K562 (cell line): ENCODE measurements at regions not wholly inside any gene's neighbourhood (a gene's known extent, or its start where the extent isn't known, plus 50 kb on each side); places are given as distances from the start of the nearest gene placed in this dataset.

Experiments used
- ATAC-seq: fragments of 200-7000 bp; cut with Tn5 transposase; 3 replicates; pipeline ENCODE4 v1.9.1; 2020; ENCODE audit warnings: moderate library complexity
- BruUV-seq: library from RNA; stranded (reverse); fragments of 400-500 nt; replicated peaks from 2 replicates; lab custom pipeline; 2021; lab: Mats Ljungman, UMichigan
- CTCF ChIA-PET: fragments of 300-600 bp; formaldehyde crosslinking; extraction: SDS; loops from one replicate; lab custom pipeline; 2021; ENCODE audit warnings: low intra/inter-chr PET ratio; lab: Yijun Ruan, JAX
- POLR2A ChIA-PET: fragments of 300-600, 350-650 bp; sonication (Branson Sonifier 250); formaldehyde crosslinking; extraction: SDS; loops from one replicate; lab custom pipeline; 2021; ENCODE audit warnings: antibody characterized with exemption, inconsistent platforms; lab: Yijun Ruan, JAX
- DNase-seq, 4 experiments: peaks; one replicate each; pipeline versions ENCODE4 v3.0.0 to v3.0.0-alpha.2; 2011 to 2018; ENCODE audit warnings: low spot score in 3 of 4, mixed read lengths in 3 of 4; ENCODE audit errors: extremely low read depth in 1 of 4
- FAIRE-seq: peaks from 2 replicates; lab custom pipeline; 2011; peaks lifted over from hg19 to GRCh38; lab: Jason Lieb, UNC
- H2AFZ ChIP-seq: 2 replicates; pipeline ENCODE4 v1.6.0; 2011; ENCODE audit warnings: low read depth, low read length, control low read depth, inconsistent platforms
- H3K27ac ChIP-seq: fragments of 200-600 bp; 3 replicates; pipeline ENCODE4 v1.8.0; 2011; ENCODE audit warnings: low read depth, mild to moderate bottlenecking, control low read depth, inconsistent platforms, low read length, moderate library complexity, mixed read lengths; ENCODE audit errors: extremely low read depth
- H3K27me3 ChIP-seq, 2 experiments: fragments of 300-600 bp in 1 of 2; 2 replicates in 1 of 2; 3 replicates in 1 of 2; pipeline versions ENCODE4 v1.6.0 to v1.8.0; 2011; ENCODE audit warnings: inconsistent platforms in 2 of 2, low read length in 2 of 2, mild to moderate bottlenecking in 1 of 2, mixed read lengths in 1 of 2, moderate library complexity in 1 of 2; ENCODE audit not compliant: control insufficient read depth in 2 of 2, insufficient read depth in 2 of 2
- H3K36me3 ChIP-seq: fragments of 300-600 bp; 3 replicates; pipeline ENCODE4 v1.8.0; 2011; ENCODE audit warnings: mild to moderate bottlenecking, low read length, inconsistent platforms; ENCODE audit not compliant: control insufficient read depth, insufficient read depth
- H3K4me1 ChIP-seq, 2 experiments: fragments of 200-600 bp in 1 of 2; replicated peaks in 1 of 2; 2 replicates in 1 of 2; 3 replicates in 1 of 2; pipeline versions ENCODE4 v1.5.1 to v1.8.0; 2011; ENCODE audit warnings: inconsistent platforms in 2 of 2, low read length in 2 of 2, mild to moderate bottlenecking in 1 of 2, mixed read lengths in 1 of 2, moderate library complexity in 1 of 2; ENCODE audit not compliant: control insufficient read depth in 2 of 2, insufficient read depth in 2 of 2
- H3K4me2 ChIP-seq: 2 replicates; pipeline ENCODE4 v1.6.1; 2011; ENCODE audit warnings: low read length, control low read depth, inconsistent platforms, mixed read lengths; ENCODE audit not compliant: insufficient read depth
- H3K4me3 ChIP-seq: fragments of 200-600 bp; sonication (generic), shearing (Covaris generic); 2 replicates; pipeline ENCODE4 v1.5.1; 2016; ENCODE audit warnings: control low read depth, inconsistent platforms
- H3K79me2 ChIP-seq: fragments of 200-600 bp; 3 replicates; pipeline ENCODE4 v1.8.0; 2011; ENCODE audit warnings: low read length, inconsistent platforms; ENCODE audit not compliant: control insufficient read depth, insufficient read depth
- H3K9ac ChIP-seq, 2 experiments: 2 replicates each; pipeline versions ENCODE4 v1.6.0 to v1.6.1; 2011; ENCODE audit warnings: low read depth in 2 of 2, low read length in 2 of 2, control low read depth in 1 of 2, inconsistent platforms in 1 of 2, mild to moderate bottlenecking in 1 of 2, mixed read lengths in 1 of 2; ENCODE audit not compliant: insufficient read depth in 1 of 2
- H3K9me1 ChIP-seq: one replicate; pipeline ENCODE4 v1.6.0; 2011; ENCODE audit warnings: inconsistent platforms, mild to moderate bottlenecking, low read length, moderate library complexity; ENCODE audit not compliant: control insufficient read depth, insufficient read depth
- H3K9me3 ChIP-seq: replicated peaks from 2 replicates; pipeline ENCODE4 v1.5.1; 2011; ENCODE audit warnings: low read depth, low read length, inconsistent platforms; ENCODE audit not compliant: control insufficient read depth, insufficient read depth
- H4K20me1 ChIP-seq: replicated peaks from 2 replicates; pipeline ENCODE4 v1.6.1; 2011; ENCODE audit warnings: low read length, inconsistent platforms, mixed read lengths; ENCODE audit not compliant: control insufficient read depth, insufficient read depth
- ATF1 ChIP-seq, 2 experiments: fragments of 450-650 bp in 1 of 2; IDR thresholded peaks; 2 replicates each; pipeline ENCODE4 v1.6.1; 2016; ENCODE audit warnings: missing compliant biosample characterization in 1 of 2, missing genetic modification characterization in 1 of 2
- COPS2 ChIP-seq: fragments of 450-650 bp; conservative IDR thresholded peaks from 2 replicates; pipeline ENCODE4 v1.6.1; 2016; ENCODE audit warnings: mild to moderate bottlenecking, moderate library complexity
- NFIX ChIP-seq: fragments of 250-450 bp; sonication (Bioruptor Pico); IDR thresholded peaks from 2 replicates; pipeline ENCODE4 v1.4.0; 2020; ENCODE audit warnings: low read depth, mild to moderate bottlenecking, moderate library complexity
- TEAD4 ChIP-seq, 2 experiments: sonication (generic) in 1 of 2; formaldehyde crosslinking in 1 of 2; IDR thresholded peaks; 2 replicates each; pipeline versions ENCODE4 v1.6.1 to v1.8.0; 2012 to 2022; ENCODE audit warnings: borderline replicate concordance in 1 of 2, inconsistent platforms in 1 of 2, low read length in 1 of 2, mild to moderate bottlenecking in 1 of 2, missing genetic modification reagents in 1 of 2
- ZNF197 ChIP-seq: fragments of 200-800 bp; sonication (Bioruptor generic); IDR thresholded peaks from 2 replicates; pipeline ENCODE4 v1.6.1; 2016; ENCODE audit warnings: low read depth, missing genetic modification characterization, missing compliant biosample characterization
- ZSCAN32 ChIP-seq: fragments of 450-650 bp; formaldehyde crosslinking; IDR thresholded peaks from 2 replicates; pipeline ENCODE4 v1.4.0; 2020; ENCODE audit warnings: mild to moderate bottlenecking, moderate library complexity
- WGBS: fragments of 100-300 bp; shearing (Covaris generic); methylation state at CpG from one replicate; pipeline ENCODE4 v1.1.6; 2016; ENCODE audit warnings: low coverage, mixed read lengths; ENCODE audit not compliant: insufficient coverage; ENCODE audit errors: missing lambda C conversion rate; 5-methylcytosine and 5-hydroxymethylcytosine counted together
- in situ Hi-C: fragments of 300-500 bp; cut with MboI; formaldehyde crosslinking; loops from 4 replicates; pipeline ENCODE4 v1.15.0; 2018; ENCODE audit warnings: inconsistent platforms, mixed read lengths
- intact Hi-C: fragments of 100-400 bp; cut with micrococcal nuclease; formaldehyde crosslinking; loops from 2 replicates; pipeline ENCODE4 v1.14.2; 2022
- TF ChIP-seq, protein P1 (sequence below): fragments of 250-450 bp; sonication (Bioruptor Pico); IDR thresholded peaks from 2 replicates; pipeline ENCODE4 v1.5.0; 2021; ENCODE audit warnings: mild to moderate bottlenecking, borderline replicate concordance
- TF ChIP-seq, protein P2 (sequence below), 2 experiments: fragments of 450-650 bp; IDR thresholded peaks; 2 replicates each; pipeline ENCODE4 v1.6.1; 2016; ENCODE audit warnings: mild to moderate bottlenecking in 2 of 2, borderline replicate concordance in 1 of 2, low read depth in 1 of 2, moderate library complexity in 1 of 2
- TF ChIP-seq, protein P3 (sequence below): sonication (generic); formaldehyde crosslinking; IDR thresholded peaks from 2 replicates; pipeline ENCODE4 v1.8.0; 2022; ENCODE audit warnings: missing genetic modification reagents, mild to moderate bottlenecking, borderline replicate concordance

DNA sequence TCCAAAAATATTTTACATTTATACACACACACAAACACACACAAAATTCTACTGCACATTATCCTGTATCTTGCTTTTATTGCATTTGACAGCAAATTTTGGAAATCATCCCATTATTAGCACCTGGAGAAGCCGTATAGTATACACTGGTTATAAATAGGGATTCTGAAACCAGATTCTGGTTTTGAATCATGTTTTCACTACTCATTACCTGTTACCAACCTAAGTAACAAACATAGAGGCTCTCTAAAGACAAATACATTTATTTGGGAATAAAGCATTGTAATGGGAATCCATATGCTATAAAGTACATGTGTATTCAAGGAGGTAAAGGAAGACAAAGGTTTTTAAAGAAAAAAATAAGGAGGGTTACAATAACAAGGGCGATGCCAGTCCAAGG, 106.8 kb downstream of the OR2B2 start:
- Histone ChIP-seq H3K79me2 (peaks cover 45% of the 10 kb centered on the region), H3K36me3 (peaks cover 4% of the 10 kb centered on the region), H3K4me3 (no peak overlapping the region), H4K20me1 (peaks cover 4% of the 10 kb centered on the region), H2AFZ (no peak overlapping the region), H3K27ac (no peak overlapping the region), H3K9me1 (no peaks in the 10 kb centered on the region), H3K27me3 (no peaks in the 10 kb centered on the region), H3K9ac (peak overlapping the region in 1 of 2 experiments; percentile 86; a peak in 1 of 4 replicates), H3K4me1 (peaks cover 14 to 16% of the 10 kb centered on the region in 2 experiments; a peak in 4 of 5 replicates), H3K9me3 (no peaks in the 10 kb centered on the region), H3K4me2 (no peak overlapping the region)
- DNase-seq (no peak), ATAC-seq (no peak), FAIRE-seq (no peak)
- no TSS peak for BruUV-seq
- CTCF ChIA-PET, result no interaction called here
- POLR2A ChIA-PET, result interaction anchor here (3.1 to 9.3 kb wide), 6 partner anchors 7 to 659 kb away, joined by 11 to 481 read pairs (median 117); a partner anchor contains a TSS
- TF ChIP-seq, protein P1, sequence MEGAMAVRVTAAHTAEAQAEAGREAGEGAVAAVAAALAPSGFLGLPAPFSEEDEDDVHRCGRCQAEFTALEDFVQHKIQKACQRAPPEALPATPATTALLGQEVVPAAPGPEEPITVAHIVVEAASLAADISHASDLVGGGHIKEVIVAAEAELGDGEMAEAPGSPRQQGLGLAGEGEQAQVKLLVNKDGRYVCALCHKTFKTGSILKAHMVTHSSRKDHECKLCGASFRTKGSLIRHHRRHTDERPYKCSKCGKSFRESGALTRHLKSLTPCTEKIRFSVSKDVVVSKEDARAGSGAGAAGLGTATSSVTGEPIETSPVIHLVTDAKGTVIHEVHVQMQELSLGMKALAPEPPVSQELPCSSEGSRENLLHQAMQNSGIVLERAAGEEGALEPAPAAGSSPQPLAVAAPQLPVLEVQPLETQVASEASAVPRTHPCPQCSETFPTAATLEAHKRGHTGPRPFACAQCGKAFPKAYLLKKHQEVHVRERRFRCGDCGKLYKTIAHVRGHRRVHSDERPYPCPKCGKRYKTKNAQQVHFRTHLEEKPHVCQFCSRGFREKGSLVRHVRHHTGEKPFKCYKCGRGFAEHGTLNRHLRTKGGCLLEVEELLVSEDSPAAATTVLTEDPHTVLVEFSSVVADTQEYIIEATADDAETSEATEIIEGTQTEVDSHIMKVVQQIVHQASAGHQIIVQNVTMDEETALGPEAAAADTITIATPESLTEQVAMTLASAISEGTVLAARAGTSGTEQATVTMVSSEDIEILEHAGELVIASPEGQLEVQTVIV (CRISPR knock-in tag), result 0 out of 2 replicates have a peak, but pooled peaks have one; percentile 12
- TF ChIP-seq ZSCAN32 (CRISPR knock-in tag), result no peak
- TF ChIP-seq TEAD4 (IDR thresholded peaks at IDR 0.05; ENCODE audit: low read length), result no peak
- TF ChIP-seq TEAD4 (CRISPR knock-in tag; IDR thresholded peaks at IDR 0.05; ENCODE audit: borderline replicate concordance), result no peak
- no peak for TF ChIP-seq COPS2
- TF ChIP-seq ZNF197, result no peak
- TF ChIP-seq, protein P2, sequence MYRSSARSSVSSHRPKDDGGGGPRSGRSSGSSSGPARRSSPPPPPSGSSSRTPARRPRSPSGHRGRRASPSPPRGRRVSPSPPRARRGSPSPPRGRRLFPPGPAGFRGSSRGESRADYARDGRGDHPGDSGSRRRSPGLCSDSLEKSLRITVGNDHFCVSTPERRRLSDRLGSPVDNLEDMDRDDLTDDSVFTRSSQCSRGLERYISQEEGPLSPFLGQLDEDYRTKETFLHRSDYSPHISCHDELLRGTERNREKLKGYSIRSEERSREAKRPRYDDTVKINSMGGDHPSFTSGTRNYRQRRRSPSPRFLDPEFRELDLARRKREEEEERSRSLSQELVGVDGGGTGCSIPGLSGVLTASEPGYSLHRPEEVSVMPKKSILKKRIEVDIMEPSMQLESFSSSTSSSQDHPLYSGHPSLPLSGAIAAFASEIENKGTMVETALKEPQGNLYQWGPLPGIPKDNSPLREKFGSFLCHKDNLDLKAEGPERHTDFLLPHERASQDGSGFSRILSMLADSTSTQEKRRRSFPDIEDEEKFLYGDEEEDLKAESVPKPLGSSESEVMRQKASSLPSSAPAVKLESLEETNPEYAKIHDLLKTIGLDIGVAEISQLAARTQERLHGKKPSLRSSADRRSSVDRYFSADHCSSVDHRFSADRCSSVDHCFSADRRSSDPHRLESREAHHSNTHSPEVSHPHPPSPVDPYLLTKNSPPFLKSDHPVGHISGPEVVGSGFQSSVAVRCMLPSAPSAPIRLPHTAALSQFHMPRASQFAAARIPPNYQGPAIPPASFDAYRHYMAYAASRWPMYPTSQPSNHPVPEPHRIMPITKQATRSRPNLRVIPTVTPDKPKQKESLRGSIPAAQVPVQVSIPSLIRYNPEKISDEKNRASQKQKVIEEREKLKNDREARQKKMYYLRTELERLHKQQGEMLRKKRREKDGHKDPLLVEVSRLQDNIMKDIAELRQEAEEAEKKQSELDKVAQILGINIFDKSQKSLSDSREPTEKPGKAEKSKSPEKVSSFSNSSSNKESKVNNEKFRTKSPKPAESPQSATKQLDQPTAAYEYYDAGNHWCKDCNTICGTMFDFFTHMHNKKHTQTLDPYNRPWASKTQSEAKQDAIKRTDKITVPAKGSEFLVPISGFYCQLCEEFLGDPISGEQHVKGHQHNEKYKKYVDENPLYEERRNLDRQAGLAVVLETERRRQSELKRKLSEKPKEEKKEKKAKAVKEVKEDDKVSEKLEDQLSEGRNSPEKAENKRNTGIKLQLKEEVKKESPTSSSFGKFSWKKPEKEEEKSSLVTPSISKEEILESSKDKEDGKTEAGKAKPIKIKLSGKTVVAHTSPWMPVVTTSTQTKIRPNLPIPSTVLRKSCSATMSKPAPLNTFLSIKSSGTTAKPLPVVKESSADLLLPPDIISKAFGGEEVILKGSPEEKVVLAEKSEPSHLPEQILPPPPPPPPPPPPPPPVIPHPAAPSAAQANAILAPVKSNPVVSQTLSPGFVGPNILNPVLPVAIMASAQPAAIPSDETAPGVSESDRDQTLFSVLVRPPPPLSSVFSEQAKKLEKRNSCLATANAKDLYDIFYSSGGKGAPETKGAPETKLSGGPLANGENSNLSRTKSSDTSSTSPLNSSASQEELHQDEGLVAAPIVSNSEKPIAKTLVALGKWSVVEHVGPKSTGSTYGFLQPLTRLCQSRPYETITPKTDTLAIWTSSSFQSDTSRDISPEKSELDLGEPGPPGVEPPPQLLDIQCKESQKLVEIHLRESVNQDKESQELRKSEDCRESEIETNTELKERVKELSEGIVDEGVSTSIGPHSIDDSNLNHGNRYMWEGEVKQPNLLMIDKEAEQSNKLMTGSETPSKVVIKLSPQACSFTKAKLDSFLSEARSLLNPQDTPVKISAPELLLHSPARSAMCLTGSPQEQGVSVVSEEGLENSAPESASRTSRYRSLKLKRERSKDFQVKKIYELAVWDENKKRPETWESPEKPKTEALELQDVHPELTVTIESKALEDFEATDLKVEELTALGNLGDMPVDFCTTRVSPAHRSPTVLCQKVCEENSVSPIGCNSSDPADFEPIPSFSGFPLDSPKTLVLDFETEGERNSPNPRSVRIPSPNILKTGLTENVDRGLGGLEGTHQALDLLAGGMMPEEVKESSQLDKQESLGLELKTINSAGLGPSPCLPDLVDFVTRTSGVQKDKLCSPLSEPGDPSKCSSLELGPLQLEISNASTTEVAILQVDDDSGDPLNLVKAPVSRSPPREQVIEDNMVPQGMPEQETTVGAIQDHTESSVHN (IDR thresholded peaks at IDR 0.05; ENCODE audit: borderline replicate concordance in 1 of 2, low read depth in 1 of 2), result no peak
- TF ChIP-seq, protein P3, sequence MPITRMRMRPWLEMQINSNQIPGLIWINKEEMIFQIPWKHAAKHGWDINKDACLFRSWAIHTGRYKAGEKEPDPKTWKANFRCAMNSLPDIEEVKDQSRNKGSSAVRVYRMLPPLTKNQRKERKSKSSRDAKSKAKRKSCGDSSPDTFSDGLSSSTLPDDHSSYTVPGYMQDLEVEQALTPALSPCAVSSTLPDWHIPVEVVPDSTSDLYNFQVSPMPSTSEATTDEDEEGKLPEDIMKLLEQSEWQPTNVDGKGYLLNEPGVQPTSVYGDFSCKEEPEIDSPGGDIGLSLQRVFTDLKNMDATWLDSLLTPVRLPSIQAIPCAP (CRISPR knock-in tag), result no peak
- TF ChIP-seq NFIX (CRISPR knock-in tag), result no peak
- no peak for TF ChIP-seq ATF1 (CRISPR knock-in tag; IDR thresholded peaks at IDR 0.05)
- no peak for TF ChIP-seq ATF1 (tag; IDR thresholded peaks at IDR 0.05)
- WGBS, result 68% methylated on average over 2 of the region's 2 CpGs
- intact Hi-C loops (loop anchor here (5.0 kb wide), 1 partner anchor 532 kb away; the partner anchor contains the start of gene ZSCAN31), in situ Hi-C loops (loop anchor here (5.0 to 25.0 kb wide), 2 partner anchors 87 to 1593 kb away; a partner anchor contains a TSS)
